HG03432 (cell line): ENCODE measurements at regions not wholly inside any gene's neighbourhood (a gene's known extent, or its start where the extent isn't known, plus 50 kb on each side); places are given as distances from the start of the nearest gene placed in this dataset.
A peak's percentile ranks its signal among the peaks of the same experiment; 100 is the strongest.
"Not testable (repeated sequence)": the region's sequence is repeated elsewhere in the genome, so short reads cannot be mapped to it uniquely, and the experiment has no call there.

ENCODE experiments used
- ATAC-seq: cut with Tn5 transposase; IDR thresholded peaks from one replicate; pipeline ENCODE4 v1.9.1; 2021; ENCODE audit warnings: mild to moderate bottlenecking, moderate library complexity; ENCODE audit not compliant: unreplicated experiment

GRCh38 chr3:140859592-140860336, 81.9 kb upstream of the SLC25A36 start:
- ATAC-seq, result no peak

GRCh38 chr3:140863580-140864009, 78.0 kb upstream of the SLC25A36 start:
- peak; percentile 70 for ATAC-seq

- ATAC-seq, result no peak
These were observed 71.3 kb upstream of the SLC25A36 start for GRCh38 chr3:140870351-140870750.

- no peak for ATAC-seq
These were observed 70.6 kb upstream of the SLC25A36 start for GRCh38 chr3:140871022-140871421.

GRCh38 chr3:140872165-140872564, 69.5 kb upstream of the SLC25A36 start:
- not testable (repeated sequence) for ATAC-seq

GRCh38 chr3:140883428-140884040, 58.1 kb upstream of the SLC25A36 start:
- ATAC-seq, result no peak

GRCh38 chr3:140885697-140886096, 55.9 kb upstream of the SLC25A36 start:
- not testable (repeated sequence) for ATAC-seq
